Gastroesophageal sphincter (tissue), 3 donors: ENCODE measurements at regions not wholly inside any gene's neighbourhood (a gene's known extent, or its start where the extent isn't known, plus 50 kb on each side); places are given as distances from the start of the nearest gene placed in this dataset.

ENCODE experiments used
- EP300 ChIP-seq: sonication (generic); formaldehyde crosslinking; IDR thresholded peaks from one replicate; pipeline ENCODE4 v1.6.1; 2017; ENCODE audit warnings: antibody characterized with exemption, mild to moderate bottlenecking
- TF ChIP-seq, protein P1 (sequence below), 4 experiments: fragments of 200-600 bp in 2 of 4; fragments of 450-650 bp in 2 of 4; sonication (generic) in 1 of 4; IDR thresholded peaks; one replicate each; pipeline ENCODE4 v1.5.1; 2017 to 2019; ENCODE audit warnings: antibody characterized with exemption in 4 of 4, mild to moderate bottlenecking in 2 of 4, moderate library complexity in 2 of 4

DNA sequence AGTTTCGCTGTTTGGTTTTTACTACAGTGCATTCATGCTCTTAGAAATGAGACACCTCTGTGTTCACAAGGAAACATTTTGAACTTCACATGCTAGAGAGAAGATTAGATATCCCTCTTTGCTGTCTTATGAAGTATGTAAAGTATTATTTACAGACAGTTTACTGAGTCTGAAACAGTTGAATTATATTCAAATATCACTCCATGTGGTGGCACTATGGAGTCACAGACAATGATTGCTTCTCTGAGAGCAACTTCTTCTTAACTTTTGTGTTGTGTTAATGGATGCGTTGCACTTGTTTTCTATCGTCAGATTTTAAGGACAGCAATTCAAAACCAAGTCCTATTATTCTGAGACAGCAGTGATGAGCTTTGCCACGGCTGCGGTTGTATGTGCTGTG is 823.6 kb downstream of the GALR1 start:
- TF ChIP-seq, protein P1, sequence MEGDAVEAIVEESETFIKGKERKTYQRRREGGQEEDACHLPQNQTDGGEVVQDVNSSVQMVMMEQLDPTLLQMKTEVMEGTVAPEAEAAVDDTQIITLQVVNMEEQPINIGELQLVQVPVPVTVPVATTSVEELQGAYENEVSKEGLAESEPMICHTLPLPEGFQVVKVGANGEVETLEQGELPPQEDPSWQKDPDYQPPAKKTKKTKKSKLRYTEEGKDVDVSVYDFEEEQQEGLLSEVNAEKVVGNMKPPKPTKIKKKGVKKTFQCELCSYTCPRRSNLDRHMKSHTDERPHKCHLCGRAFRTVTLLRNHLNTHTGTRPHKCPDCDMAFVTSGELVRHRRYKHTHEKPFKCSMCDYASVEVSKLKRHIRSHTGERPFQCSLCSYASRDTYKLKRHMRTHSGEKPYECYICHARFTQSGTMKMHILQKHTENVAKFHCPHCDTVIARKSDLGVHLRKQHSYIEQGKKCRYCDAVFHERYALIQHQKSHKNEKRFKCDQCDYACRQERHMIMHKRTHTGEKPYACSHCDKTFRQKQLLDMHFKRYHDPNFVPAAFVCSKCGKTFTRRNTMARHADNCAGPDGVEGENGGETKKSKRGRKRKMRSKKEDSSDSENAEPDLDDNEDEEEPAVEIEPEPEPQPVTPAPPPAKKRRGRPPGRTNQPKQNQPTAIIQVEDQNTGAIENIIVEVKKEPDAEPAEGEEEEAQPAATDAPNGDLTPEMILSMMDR (IDR thresholded peaks at IDR 0.05), result no peak
- TF ChIP-seq EP300, result no peak
